ENCODE measurements at regions not wholly inside any gene's neighbourhood (a gene's known extent, or its start where the extent isn't known, plus 50 kb on each side); places are given as distances from the start of the nearest gene placed in this dataset.

DNA sequence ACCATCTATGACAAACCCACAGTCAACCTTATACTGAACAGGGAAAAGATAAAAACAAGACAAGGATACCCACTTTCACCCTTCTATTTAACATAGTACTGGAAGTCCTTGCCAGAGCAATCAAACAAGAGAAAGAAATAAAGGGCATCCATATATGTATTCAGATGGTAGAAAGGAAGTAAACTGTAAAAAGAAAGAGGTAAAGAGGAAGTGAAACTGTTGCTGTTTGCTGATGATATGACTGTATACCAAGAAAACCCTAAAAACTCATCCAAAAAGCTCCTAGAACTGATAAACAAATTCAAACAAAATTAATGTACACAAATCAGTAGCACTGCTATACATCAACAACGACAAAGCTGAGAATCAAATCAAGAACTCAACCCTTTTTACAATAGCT lies 538.7 kb upstream of the PABPC4L start:
- Histone ChIP-seq H3K9ac (ENCODE audit: insufficient read depth in 1 of 2, low read length in 2 of 2) (no peak overlapping the region), H3K4me3 (no peak overlapping the region), H3K9me3 (ENCODE audit: control insufficient read depth in 4 of 4, insufficient read depth in 3 of 4, low read length in 3 of 4) (no peaks in the 10 kb centered on the region), H3K27me3 (ENCODE audit: control insufficient read depth in 3 of 3, insufficient read depth in 3 of 3, low read length in 2 of 3) (no peaks in the 10 kb centered on the region), H3K36me3 (ENCODE audit: control insufficient read depth in 4 of 4, insufficient read depth in 4 of 4, low read length in 4 of 4) (no peaks in the 10 kb centered on the region), H3K27ac (ENCODE audit: low read depth in 1 of 2, low read length in 1 of 2) (no peak overlapping the region), H3K4me1 (ENCODE audit: control insufficient read depth in 5 of 5, insufficient read depth in 5 of 5, low read length in 5 of 5) (no peaks in the 10 kb centered on the region)
- ATAC-seq (ENCODE audit: insufficient read depth, low FRiP score) = no peak
- 80 to 91% methylated on average over 1 of the region's 1 CpG for WGBS, 2 donors
- DNase-seq = no peak
- TF ChIP-seq, protein P1, sequence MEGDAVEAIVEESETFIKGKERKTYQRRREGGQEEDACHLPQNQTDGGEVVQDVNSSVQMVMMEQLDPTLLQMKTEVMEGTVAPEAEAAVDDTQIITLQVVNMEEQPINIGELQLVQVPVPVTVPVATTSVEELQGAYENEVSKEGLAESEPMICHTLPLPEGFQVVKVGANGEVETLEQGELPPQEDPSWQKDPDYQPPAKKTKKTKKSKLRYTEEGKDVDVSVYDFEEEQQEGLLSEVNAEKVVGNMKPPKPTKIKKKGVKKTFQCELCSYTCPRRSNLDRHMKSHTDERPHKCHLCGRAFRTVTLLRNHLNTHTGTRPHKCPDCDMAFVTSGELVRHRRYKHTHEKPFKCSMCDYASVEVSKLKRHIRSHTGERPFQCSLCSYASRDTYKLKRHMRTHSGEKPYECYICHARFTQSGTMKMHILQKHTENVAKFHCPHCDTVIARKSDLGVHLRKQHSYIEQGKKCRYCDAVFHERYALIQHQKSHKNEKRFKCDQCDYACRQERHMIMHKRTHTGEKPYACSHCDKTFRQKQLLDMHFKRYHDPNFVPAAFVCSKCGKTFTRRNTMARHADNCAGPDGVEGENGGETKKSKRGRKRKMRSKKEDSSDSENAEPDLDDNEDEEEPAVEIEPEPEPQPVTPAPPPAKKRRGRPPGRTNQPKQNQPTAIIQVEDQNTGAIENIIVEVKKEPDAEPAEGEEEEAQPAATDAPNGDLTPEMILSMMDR (IDR thresholded peaks at IDR 0.05; ENCODE audit: control extremely low read depth, extremely low read depth) = no peak

DNA sequence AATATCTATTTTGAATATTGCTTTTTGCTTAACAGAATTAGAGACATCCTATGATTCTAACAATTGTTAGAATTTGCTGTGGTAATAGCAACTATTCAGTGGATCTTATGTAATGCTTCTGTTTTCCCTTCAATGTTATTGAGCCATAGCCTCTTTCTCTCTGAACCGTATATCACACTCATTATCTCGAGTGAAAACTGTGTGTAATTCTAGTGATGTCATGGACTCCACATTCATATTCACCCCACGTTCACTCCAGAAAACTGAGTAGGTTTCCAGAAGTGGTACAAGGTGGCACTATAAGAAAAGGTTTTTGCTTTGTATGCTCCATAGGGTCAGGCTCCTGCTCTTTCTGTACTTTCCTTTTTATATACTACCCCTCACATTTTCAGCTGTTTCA lies 534.3 kb upstream of the PABPC4L start:
- DNase-seq (no peak), ATAC-seq (ENCODE audit: insufficient read depth, low FRiP score) (no peak)
- WGBS, 2 donors = 70 to 87% methylated on average over 3 of the region's 3 CpGs
- Histone ChIP-seq H3K27me3 (ENCODE audit: control insufficient read depth in 3 of 3, insufficient read depth in 3 of 3, low read length in 2 of 3) (no peaks in the 10 kb centered on the region), H3K4me1 (ENCODE audit: control insufficient read depth in 5 of 5, insufficient read depth in 5 of 5, low read length in 5 of 5) (no peaks in the 10 kb centered on the region), H3K9me3 (ENCODE audit: control insufficient read depth in 4 of 4, insufficient read depth in 3 of 4, low read length in 3 of 4) (peaks cover 0 to 3% (median 0%) of the 10 kb centered on the region in 4 donors), H3K27ac (ENCODE audit: low read depth in 1 of 2, low read length in 1 of 2) (no peak overlapping the region), H3K36me3 (ENCODE audit: control insufficient read depth in 4 of 4, insufficient read depth in 4 of 4, low read length in 4 of 4) (no peaks in the 10 kb centered on the region), H3K9ac (ENCODE audit: insufficient read depth in 1 of 2, low read length in 2 of 2) (no peak overlapping the region), H3K4me3 (no peak overlapping the region)
- TF ChIP-seq, protein P1 (IDR thresholded peaks at IDR 0.05; ENCODE audit: control extremely low read depth, extremely low read depth) = no peak

DNA sequence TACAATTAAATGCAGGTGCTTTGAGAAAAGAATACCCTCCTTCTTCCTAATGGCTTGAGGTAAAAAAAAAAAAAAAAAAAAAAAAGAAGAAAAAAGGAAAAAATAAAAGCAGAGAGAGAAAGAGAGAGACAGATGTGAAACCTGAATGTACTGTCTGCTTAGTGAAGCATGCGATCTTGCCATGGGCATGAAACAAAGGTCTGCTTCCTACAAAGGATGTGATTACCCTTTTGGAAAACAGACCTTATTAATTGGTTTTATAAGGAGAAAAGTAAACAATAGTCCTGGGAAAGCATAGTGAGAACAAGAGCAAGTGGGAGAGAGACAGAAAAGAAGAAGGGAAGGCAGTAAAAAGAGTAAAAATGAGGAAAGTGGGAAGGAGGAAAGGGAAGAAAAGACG lies 526.1 kb upstream of the PABPC4L start:
- Histone ChIP-seq H3K9me3 (ENCODE audit: control insufficient read depth in 4 of 4, insufficient read depth in 3 of 4, low read length in 3 of 4) (peaks cover 0 to 3% (median 0%) of the 10 kb centered on the region in 4 donors), H3K27ac (ENCODE audit: low read depth in 1 of 2, low read length in 1 of 2) (no peak overlapping the region), H3K27me3 (ENCODE audit: control insufficient read depth in 3 of 3, insufficient read depth in 3 of 3, low read length in 2 of 3) (no peaks in the 10 kb centered on the region), H3K4me3 (no peak overlapping the region), H3K9ac (ENCODE audit: insufficient read depth in 1 of 2, low read length in 2 of 2) (no peak overlapping the region), H3K4me1 (ENCODE audit: control insufficient read depth in 5 of 5, insufficient read depth in 5 of 5, low read length in 5 of 5) (no peaks in the 10 kb centered on the region), H3K36me3 (ENCODE audit: control insufficient read depth in 4 of 4, insufficient read depth in 4 of 4, low read length in 4 of 4) (no peaks in the 10 kb centered on the region)
- no peak for DNase-seq
- 81 to 94% methylated on average over 2 of the region's 2 CpGs for WGBS, 2 donors
- no peak for ATAC-seq (ENCODE audit: insufficient read depth, low FRiP score)
- TF ChIP-seq, protein P1 (IDR thresholded peaks at IDR 0.05; ENCODE audit: control extremely low read depth, extremely low read depth) = no peak

DNA sequence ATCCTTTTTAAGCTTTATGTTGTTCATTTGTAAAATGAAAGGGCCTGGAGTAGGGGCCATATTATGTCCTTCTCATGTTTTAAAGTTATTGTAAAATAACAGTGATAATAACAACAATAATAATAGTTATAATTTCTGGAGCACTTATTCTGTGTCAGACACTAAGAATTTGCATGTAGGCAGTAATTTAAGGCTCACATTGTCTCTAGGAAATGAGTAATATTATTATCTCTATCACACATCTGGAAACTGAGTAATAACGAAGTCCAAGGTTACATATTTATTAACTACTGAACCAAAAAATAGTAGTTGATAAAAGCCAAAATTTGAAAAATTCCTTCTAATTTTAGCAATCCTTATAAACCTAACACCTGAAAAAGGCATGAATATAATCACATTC lies 520.7 kb upstream of the PABPC4L start:
- DNase-seq = no peak
- WGBS, 2 donors = 77 to 91% methylated on average over 1 of the region's 1 CpG
- Histone ChIP-seq H3K27ac (ENCODE audit: low read depth in 1 of 2, low read length in 1 of 2) (no peak overlapping the region), H3K4me3 (no peak overlapping the region), H3K36me3 (ENCODE audit: control insufficient read depth in 4 of 4, insufficient read depth in 4 of 4, low read length in 4 of 4) (no peaks in the 10 kb centered on the region), H3K4me1 (ENCODE audit: control insufficient read depth in 5 of 5, insufficient read depth in 5 of 5, low read length in 5 of 5) (no peaks in the 10 kb centered on the region), H3K9ac (ENCODE audit: insufficient read depth in 1 of 2, low read length in 2 of 2) (no peak overlapping the region), H3K9me3 (ENCODE audit: control insufficient read depth in 4 of 4, insufficient read depth in 3 of 4, low read length in 3 of 4) (no peaks in the 10 kb centered on the region), H3K27me3 (ENCODE audit: control insufficient read depth in 3 of 3, insufficient read depth in 3 of 3, low read length in 2 of 3) (no peaks in the 10 kb centered on the region)
- no peak for ATAC-seq (ENCODE audit: insufficient read depth, low FRiP score)
- TF ChIP-seq, protein P1 (IDR thresholded peaks at IDR 0.05; ENCODE audit: control extremely low read depth, extremely low read depth) = no peak
